Kidney epithelial cell (primary cell): ENCODE measurements at regions not wholly inside any gene's neighbourhood (a gene's known extent, or its start where the extent isn't known, plus 50 kb on each side); places are given as distances from the start of the nearest gene placed in this dataset.

Source experiments
- DNase-seq: peaks from one replicate; pipeline ENCODE4 v3.0.0-alpha.2; 2010; ENCODE audit warnings: low read depth
- H3K27me3 ChIP-seq: 2 replicates; pipeline ENCODE4 v1.6.0; 2011; ENCODE audit warnings: low read length; ENCODE audit not compliant: control insufficient read depth, insufficient read depth
- H3K36me3 ChIP-seq: 2 replicates; pipeline ENCODE4 v1.5.1; 2011; ENCODE audit warnings: low read length; ENCODE audit not compliant: control insufficient read depth, insufficient read depth
- H3K4me3 ChIP-seq: 2 replicates; pipeline ENCODE4 v1.5.1; 2011; ENCODE audit warnings: low read depth, mild to moderate bottlenecking, control low read depth, low read length
- CTCF ChIP-seq: IDR thresholded peaks from 2 replicates; pipeline ENCODE4 v1.5.1; 2011; ENCODE audit warnings: mild to moderate bottlenecking, moderate library complexity, low read length, control low read depth, inconsistent platforms; ENCODE audit not compliant: insufficient read depth, poor library complexity, severe bottlenecking

GRCh38 chr5:32521481-32521880 lies 63.9 kb upstream of the SUB1 start:
- DNase-seq = no peak
- Histone ChIP-seq H3K4me3 (no peak overlapping the region), H3K27me3 (no peaks in the 10 kb centered on the region), H3K36me3 (no peaks in the 10 kb centered on the region)
- no peak for TF ChIP-seq CTCF

GRCh38 chr5:32520972-32521371 lies 64.4 kb upstream of the SUB1 start:
- H3K4me3 ChIP-seq = no peak overlapping the region
- TF ChIP-seq CTCF = no peak
- no peaks in the 10 kb centered on the region for H3K36me3 ChIP-seq
- no peak for DNase-seq
- no peaks in the 10 kb centered on the region for H3K27me3 ChIP-seq

- no peak for DNase-seq
- H3K36me3 ChIP-seq = no peaks in the 10 kb centered on the region
- TF ChIP-seq CTCF = no peak
- H3K27me3 ChIP-seq = no peaks in the 10 kb centered on the region
- H3K4me3 ChIP-seq = no peak overlapping the region
These were observed 65.0 kb upstream of the SUB1 start for GRCh38 chr5:32520356-32520755.

- no peak for TF ChIP-seq CTCF
- no peak for DNase-seq
These were observed 65.8 kb upstream of the SUB1 start for GRCh38 chr5:32519508-32519907.

GRCh38 chr5:32514806-32515205 lies 70.3 kb upstream of the ZFR start:
- H3K36me3 ChIP-seq = no peaks in the 10 kb centered on the region
- no peak for TF ChIP-seq CTCF
- no peaks in the 10 kb centered on the region for H3K27me3 ChIP-seq
- DNase-seq = no peak
- H3K4me3 ChIP-seq = no peak overlapping the region

More at GRCh38 chr5:32519508-32519907, 65.8 kb upstream of the SUB1 start:
- Histone ChIP-seq H3K4me3 (no peak overlapping the region), H3K36me3 (no peaks in the 10 kb centered on the region), H3K27me3 (no peaks in the 10 kb centered on the region)

GRCh38 chr5:32512926-32513325 lies 68.4 kb upstream of the ZFR start:
- no peak for DNase-seq
- Histone ChIP-seq H3K4me3 (no peak overlapping the region), H3K27me3 (no peaks in the 10 kb centered on the region), H3K36me3 (no peaks in the 10 kb centered on the region)
- no peak for TF ChIP-seq CTCF
